AG08396 (cell line): ENCODE measurements at regions not wholly inside any gene's neighbourhood (a gene's known extent, or its start where the extent isn't known, plus 50 kb on each side); places are given as distances from the start of the nearest gene placed in this dataset.
"Not testable (repeated sequence)": the region's sequence is repeated elsewhere in the genome, so short reads cannot be mapped to it uniquely, and the experiment has no call there.

ENCODE experiments used
- DNase-seq: peaks from one replicate; pipeline ENCODE4 v3.0.0; 2012; ENCODE audit warnings: low spot score, mixed read lengths

- DNase-seq = no peak
These were observed 51.5 kb upstream of the IFNE start for GRCh38 chr9:21533597-21533996.

- no peak for DNase-seq
These were observed 53.3 kb upstream of the IFNE start for GRCh38 chr9:21535396-21535795.

- DNase-seq = no peak
These were observed 60.7 kb upstream of the IFNE start for GRCh38 chr9:21542787-21543186.

- no peak for DNase-seq
These were observed 61.1 kb upstream of the IFNE start for GRCh38 chr9:21543187-21543586.

GRCh38 chr9:21543816-21544215, 61.7 kb upstream of the IFNE start:
- not testable (repeated sequence) for DNase-seq

GRCh38 chr9:21546949-21547348, 64.8 kb upstream of the IFNE start:
- no peak for DNase-seq

- peak; percentile 50 for DNase-seq
These were observed 67.2 kb upstream of the IFNE start for GRCh38 chr9:21549251-21549765.

- DNase-seq = no peak
These were observed 67.8 kb upstream of the IFNE start for GRCh38 chr9:21549890-21550289.

GRCh38 chr9:21550392-21550791, 68.3 kb upstream of the IFNE start:
- DNase-seq = no peak

- no peak for DNase-seq
These were observed 69.3 kb upstream of the IFNE start for GRCh38 chr9:21551401-21551800.

- no peak for DNase-seq
These were observed 70.4 kb upstream of the IFNE start for GRCh38 chr9:21552244-21553170.

GRCh38 chr9:21553441-21553840, 71.3 kb upstream of the IFNE start:
- no peak for DNase-seq

- DNase-seq = no peak
These were observed 72.7 kb upstream of the IFNE start for GRCh38 chr9:21554813-21555212.

- DNase-seq = no peak
These were observed 73.8 kb upstream of the IFNE start for GRCh38 chr9:21555911-21556310.

GRCh38 chr9:21556581-21557427, 74.7 kb upstream of the IFNE start:
- DNase-seq = no peak

GRCh38 chr9:21557428-21557768, 75.3 kb upstream of the IFNE start:
- no peak for DNase-seq

GRCh38 chr9:21558079-21558478, 76.0 kb upstream of the IFNE start:
- no peak for DNase-seq

GRCh38 chr9:21558615-21559401, 76.7 kb upstream of the IFNE start:
- DNase-seq = peak; percentile 44

GRCh38 chr9:21559402-21560280, 77.5 kb upstream of the IFNE start:
- peak; percentile 88 for DNase-seq

GRCh38 chr9:21560281-21560745, 78.2 kb upstream of the IFNE start:
- no peak for DNase-seq

GRCh38 chr9:21561502-21561901, 79.4 kb upstream of the IFNE start:
- no peak for DNase-seq
